ENCODE measurements at regions not wholly inside any gene's neighbourhood (a gene's known extent, or its start where the extent isn't known, plus 50 kb on each side); places are given as distances from the start of the nearest gene placed in this dataset.

DNA sequence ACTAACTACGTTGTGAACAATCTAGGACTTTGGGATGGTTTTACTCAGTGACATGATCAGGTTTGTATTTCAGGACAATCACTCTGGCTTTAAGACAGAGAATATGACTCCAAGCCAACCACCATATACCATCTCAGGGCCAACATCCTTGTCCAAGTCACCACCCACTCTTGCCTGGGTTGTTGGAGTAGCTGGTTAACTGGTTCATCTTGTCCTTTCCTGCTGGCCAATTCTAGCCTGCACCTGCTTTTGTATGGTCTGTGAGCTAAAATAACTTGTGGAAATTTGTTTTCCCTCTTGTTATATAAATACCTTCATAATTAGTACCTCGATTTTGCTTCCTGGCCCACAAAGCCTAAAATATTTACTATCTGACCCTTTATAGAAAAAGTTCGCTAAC lies 306.8 kb upstream of the STT3B start:
- intact Hi-C loops (cut with DNase I; ENCODE audit: low total_unique reads), result no loop called here
- Histone ChIP-seq H3K27me3 (no peaks in the 10 kb centered on the region), H3K4me3 (no peak overlapping the region), H3K36me3 (ENCODE audit: low read depth, missing control alignments) (no peaks in the 10 kb centered on the region), H3K27ac (no peak overlapping the region), H3K4me1 (no peaks in the 10 kb centered on the region), H3K9me3 (no peaks in the 10 kb centered on the region)
- no peak for DNase-seq
- WGBS, 2 donors, result 74 to 83% methylated on average over 3 of the region's 3 CpGs
- TF ChIP-seq POLR2A (IDR thresholded peaks at IDR 0.05) (no peak), CTCF (IDR thresholded peaks at IDR 0.05) (no peak)

- no peak for DNase-seq
- Histone ChIP-seq H3K9me3 (no peaks in the 10 kb centered on the region), H3K27ac (no peak overlapping the region), H3K4me3 (no peak overlapping the region), H3K4me1 (no peaks in the 10 kb centered on the region), H3K36me3 (ENCODE audit: low read depth, missing control alignments) (no peaks in the 10 kb centered on the region), H3K27me3 (no peaks in the 10 kb centered on the region)
- 76 to 80% methylated on average over 3 of the region's 3 CpGs for WGBS, 2 donors
- TF ChIP-seq POLR2A (IDR thresholded peaks at IDR 0.05) (no peak), CTCF (IDR thresholded peaks at IDR 0.05) (no peak)
- intact Hi-C loops (cut with DNase I; ENCODE audit: low total_unique reads), result no loop called here
These were observed 306.4 kb upstream of the STT3B start for GRCh38 chr3:31226346-31226745.

DNA sequence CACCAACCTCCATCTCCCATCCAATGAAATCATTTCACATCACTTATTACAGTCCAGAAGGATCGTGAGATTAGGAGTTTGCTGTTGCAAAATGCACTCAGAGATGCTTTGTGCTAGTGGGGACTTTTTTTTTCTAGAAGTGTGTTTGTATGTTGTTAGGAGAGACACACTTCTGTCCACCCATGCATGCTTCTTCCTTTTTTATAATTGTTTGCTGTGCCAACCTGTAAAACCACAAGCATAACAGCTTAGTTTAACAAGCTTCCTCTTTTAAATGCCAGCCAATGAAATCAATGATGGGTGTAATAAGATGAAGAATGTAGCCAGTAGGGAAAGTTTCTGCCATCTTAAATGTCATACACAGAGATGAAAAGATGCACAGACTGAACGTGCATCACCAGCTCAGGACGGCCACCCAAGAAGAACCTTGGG lies 305.6 kb upstream of the STT3B start:
- no peak overlapping the region for H3K4me3 ChIP-seq
- DNase-seq, result no peak
- H3K9me3 ChIP-seq, result no peaks in the 10 kb centered on the region
- intact Hi-C loops (cut with DNase I; ENCODE audit: low total_unique reads), result no loop called here
- H3K27ac ChIP-seq, result no peak overlapping the region
- TF ChIP-seq POLR2A (IDR thresholded peaks at IDR 0.05) (no peak), CTCF (IDR thresholded peaks at IDR 0.05) (no peak)
- no peaks in the 10 kb centered on the region for H3K27me3 ChIP-seq
- H3K4me1 ChIP-seq, result no peaks in the 10 kb centered on the region
- WGBS, 2 donors, result 69 to 74% methylated on average over 3 of the region's 3 CpGs
- H3K36me3 ChIP-seq (ENCODE audit: low read depth, missing control alignments), result no peaks in the 10 kb centered on the region

DNA sequence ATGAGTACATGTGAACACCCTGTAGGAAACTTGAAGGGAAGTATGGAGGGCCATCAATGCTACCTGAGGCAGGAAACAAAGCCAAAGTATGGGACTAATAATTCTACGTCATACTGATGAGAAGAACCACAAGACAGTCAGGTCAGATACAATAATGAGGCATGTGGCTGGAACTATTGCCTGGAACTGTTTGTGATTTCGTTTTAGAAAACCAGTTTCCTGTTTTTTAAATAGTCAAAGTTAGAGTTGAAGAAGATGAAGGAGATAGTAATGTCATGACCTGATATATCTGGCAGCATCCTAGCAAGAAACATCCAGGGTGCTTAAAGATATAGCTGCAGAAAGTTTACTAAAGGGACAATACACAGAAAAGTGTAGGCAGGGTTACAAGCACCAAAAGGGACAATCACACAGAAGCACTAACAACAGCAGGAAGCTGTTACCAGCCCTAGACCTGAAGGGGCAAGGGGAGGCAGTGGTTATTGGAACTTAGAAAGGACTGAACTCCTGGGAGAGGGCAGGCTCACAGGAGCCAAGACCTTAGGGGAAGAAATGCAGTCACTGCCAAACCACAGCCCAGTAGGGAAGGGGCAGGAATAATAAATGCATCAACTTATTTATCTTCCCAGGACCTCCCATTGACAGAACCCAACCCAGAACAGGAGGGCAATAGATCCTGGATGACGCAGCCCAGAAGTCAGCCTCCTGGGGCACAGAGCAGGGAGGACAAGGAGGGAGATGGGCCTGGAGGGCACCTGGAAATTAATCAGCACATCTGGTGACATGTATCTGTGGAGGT lies 302.1 kb upstream of the STT3B start:
- H3K27me3 ChIP-seq, result no peaks in the 10 kb centered on the region
- no peak overlapping the region for H3K4me3 ChIP-seq
- H3K27ac ChIP-seq, result no peak overlapping the region
- WGBS, 2 donors, result 76 to 80% methylated on average over 3 of the region's 3 CpGs
- no peaks in the 10 kb centered on the region for H3K4me1 ChIP-seq
- TF ChIP-seq CTCF (IDR thresholded peaks at IDR 0.05), result no peak
- TF ChIP-seq POLR2A (IDR thresholded peaks at IDR 0.05), result no peak
- H3K9me3 ChIP-seq, result no peaks in the 10 kb centered on the region
- intact Hi-C loops (cut with DNase I; ENCODE audit: low total_unique reads), result no loop called here
- DNase-seq, result no peak
- H3K36me3 ChIP-seq (ENCODE audit: low read depth, missing control alignments), result no peaks in the 10 kb centered on the region
